ENCODE measurements at regions not wholly inside any gene's neighbourhood (a gene's known extent, or its start where the extent isn't known, plus 50 kb on each side); places are given as distances from the start of the nearest gene placed in this dataset.

DNA sequence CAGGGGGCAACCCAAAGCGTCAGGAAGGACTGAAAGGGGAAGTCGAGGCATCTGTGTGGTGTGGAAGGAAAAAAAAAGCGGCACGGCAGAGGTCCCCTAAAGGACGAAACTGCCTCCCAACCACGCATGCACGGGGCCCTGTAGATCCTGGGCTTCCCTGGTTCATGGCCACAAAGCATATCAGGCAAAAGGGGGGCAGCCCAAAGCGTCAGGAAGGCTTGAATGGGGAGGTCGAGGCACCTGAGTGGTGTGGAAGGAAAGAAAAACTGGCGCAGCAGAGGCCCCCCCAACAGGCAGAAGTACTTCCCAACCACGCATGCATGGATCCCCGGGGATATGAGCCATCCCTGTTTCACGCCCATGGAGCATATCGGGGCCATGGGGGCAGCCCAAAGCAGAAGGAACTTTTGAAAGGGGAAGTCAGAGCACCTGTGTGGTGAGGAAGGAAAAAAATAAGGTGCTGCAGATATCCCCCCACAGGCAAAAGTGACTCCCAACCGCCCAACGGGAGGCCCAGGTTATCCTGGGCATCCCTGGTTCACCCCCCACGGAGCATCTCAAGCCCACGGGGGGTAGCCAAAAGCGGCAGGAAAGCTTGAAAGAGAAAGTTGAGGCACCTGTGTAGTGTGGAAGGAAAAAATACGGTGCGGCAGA is 581.2 kb downstream of the ALG10 start (continued):
- TF ChIP-seq, protein P1, sequence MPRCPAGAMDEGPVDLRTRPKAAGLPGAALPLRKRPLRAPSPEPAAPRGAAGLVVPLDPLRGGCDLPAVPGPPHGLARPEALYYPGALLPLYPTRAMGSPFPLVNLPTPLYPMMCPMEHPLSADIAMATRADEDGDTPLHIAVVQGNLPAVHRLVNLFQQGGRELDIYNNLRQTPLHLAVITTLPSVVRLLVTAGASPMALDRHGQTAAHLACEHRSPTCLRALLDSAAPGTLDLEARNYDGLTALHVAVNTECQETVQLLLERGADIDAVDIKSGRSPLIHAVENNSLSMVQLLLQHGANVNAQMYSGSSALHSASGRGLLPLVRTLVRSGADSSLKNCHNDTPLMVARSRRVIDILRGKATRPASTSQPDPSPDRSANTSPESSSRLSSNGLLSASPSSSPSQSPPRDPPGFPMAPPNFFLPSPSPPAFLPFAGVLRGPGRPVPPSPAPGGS (IDR thresholded peaks at IDR 0.05): no peak

DNA sequence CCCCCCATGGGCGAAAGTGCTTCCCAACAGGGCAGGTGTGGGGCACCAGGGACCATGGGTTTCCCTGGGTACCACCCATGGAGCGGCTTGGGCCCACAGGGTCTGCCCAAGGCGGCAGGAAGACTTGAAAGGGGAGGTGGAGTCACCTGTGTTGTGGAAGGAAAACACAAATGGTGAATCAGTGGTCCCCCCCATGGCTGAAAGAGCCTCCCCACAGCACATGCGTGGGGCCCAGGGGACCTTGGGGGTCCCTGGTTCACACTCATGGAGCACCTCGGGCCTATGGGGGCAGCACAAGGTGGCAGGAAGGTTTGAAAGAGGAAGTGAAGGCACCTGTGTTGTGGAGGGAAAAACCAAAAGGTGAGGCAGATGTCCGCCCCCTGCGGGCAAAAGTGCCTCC is 581.9 kb downstream of the ALG10 start:
- H3K4me3 ChIP-seq: no peak overlapping the region
- no peak overlapping the region for H3K4me2 ChIP-seq
- H3K4me1 ChIP-seq: no peaks in the 10 kb centered on the region
- no peak for TF ChIP-seq MAZ (IDR thresholded peaks at IDR 0.05; ENCODE audit: borderline replicate concordance, low read depth, low read length)
- no peak for FAIRE-seq
- H3K27ac ChIP-seq: no peak overlapping the region
- no peak for DNase-seq (ENCODE audit: low read depth in 1 of 2, low spot score in 1 of 2)
- ChIA-PET POLR2A (no interaction called here), CTCF (no interaction called here)
- ATAC-seq: no peak
- under 1% methylated on average over 7 of the region's 7 CpGs for WGBS (ENCODE audit: missing lambda C conversion rate)
- no peaks in the 10 kb centered on the region; the same call in 2 of the 3 replicates for H3K9me3 ChIP-seq

DNA sequence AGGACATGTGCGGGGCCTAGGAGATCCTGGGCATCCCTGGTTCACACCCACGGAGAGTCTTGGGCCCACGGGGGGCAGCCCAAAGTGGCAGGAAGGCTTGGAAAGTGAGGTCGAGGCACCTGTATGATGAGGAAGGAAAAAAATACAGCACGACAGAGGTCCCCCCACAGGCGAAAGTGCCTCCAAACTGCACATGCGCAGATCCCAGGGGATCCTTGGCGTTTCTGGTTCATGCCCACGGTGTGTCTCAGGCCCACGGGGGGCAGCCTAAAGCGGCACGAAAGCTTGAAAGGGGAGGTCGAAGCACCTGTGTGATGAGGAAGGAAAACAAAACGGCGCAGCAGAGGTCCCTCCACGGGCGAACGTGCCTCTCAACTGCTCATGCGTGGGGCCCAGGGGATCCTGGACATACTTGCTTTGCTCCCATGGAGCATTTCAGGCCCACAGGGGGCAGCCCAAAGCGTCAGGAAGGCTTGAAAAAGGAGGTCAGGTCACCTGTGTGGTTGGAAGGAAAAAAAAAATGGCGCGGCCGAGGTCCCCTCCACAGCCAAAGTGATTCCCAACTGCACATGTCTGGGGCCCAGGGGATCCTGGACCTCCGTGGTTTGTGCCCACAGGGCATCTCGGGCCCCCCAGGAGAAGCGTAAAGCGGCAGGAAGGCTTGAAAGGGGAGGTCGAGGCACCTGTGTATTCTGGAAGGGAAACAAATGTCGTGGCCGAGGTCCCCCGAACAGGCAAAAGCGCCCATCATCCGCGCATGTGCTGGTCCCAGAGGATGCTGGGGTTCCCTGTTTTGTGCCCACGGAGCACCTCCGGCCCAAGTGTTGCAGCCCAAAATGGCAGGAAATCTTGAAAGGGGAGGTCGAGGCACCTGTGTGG is 582.6 kb downstream of the ALG10 start:
- H3K9me3 ChIP-seq: no peaks in the 10 kb centered on the region; the same call in 2 of the 3 replicates
- no peak for TF ChIP-seq MAZ (IDR thresholded peaks at IDR 0.05; ENCODE audit: borderline replicate concordance, low read depth, low read length)
- TF ChIP-seq RAD21 (conservative IDR thresholded peaks at IDR 0.05 in 1 of 2, IDR thresholded peaks at IDR 0.05 in 1 of 2): no peak
- no peak for TF ChIP-seq ESRRA (IDR thresholded peaks at IDR 0.05; ENCODE audit: borderline replicate concordance, low read length)
- no peak for TF ChIP-seq CHD2 (IDR thresholded peaks at IDR 0.05; ENCODE audit: low read length, partially characterized antibody)
- TF ChIP-seq, protein P2, sequence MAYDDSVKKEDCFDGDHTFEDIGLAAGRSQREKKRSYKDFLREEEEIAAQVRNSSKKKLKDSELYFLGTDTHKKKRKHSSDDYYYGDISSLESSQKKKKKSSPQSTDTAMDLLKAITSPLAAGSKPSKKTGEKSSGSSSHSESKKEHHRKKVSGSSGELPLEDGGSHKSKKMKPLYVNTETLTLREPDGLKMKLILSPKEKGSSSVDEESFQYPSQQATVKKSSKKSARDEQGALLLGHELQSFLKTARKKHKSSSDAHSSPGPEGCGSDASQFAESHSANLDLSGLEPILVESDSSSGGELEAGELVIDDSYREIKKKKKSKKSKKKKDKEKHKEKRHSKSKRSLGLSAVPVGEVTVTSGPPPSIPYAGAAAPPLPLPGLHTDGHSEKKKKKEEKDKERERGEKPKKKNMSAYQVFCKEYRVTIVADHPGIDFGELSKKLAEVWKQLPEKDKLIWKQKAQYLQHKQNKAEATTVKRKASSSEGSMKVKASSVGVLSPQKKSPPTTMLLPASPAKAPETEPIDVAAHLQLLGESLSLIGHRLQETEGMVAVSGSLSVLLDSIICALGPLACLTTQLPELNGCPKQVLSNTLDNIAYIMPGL (CRISPR knock-in tag; IDR thresholded peaks at IDR 0.05; ENCODE audit: borderline replicate concordance): no peak
- TF ChIP-seq, protein P3, sequence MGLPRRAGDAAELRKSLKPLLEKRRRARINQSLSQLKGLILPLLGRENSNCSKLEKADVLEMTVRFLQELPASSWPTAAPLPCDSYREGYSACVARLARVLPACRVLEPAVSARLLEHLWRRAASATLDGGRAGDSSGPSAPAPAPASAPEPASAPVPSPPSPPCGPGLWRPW (IDR thresholded peaks at IDR 0.05): no peak
- no peak for TF ChIP-seq JUNB (IDR thresholded peaks at IDR 0.05)

DNA sequence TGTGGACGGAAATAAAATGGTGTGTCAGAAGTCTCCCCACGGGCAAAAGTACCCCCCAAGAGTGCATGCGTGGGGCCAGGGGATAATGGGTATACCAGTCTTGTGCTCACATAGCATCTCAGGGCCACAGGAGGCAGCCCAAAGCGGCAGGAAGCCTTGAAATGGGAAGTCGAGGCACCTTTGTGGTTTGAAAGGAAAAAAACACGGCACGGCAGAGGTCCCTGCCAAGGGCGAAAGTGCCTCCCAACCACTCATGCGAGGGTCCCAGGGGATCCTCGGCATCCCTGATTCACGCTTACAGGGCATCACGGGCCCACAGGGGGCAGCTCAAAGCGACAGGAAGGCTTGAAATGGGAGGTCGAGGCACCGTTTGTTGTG is 583.2 kb downstream of the ALG10 start:
- Histone ChIP-seq H3K4me3 (no peak overlapping the region), H3K4me2 (no peak overlapping the region), H3K27ac (no peak overlapping the region), H3K4me1 (no peaks in the 10 kb centered on the region), H3K9me3 (no peaks in the 10 kb centered on the region; the same call in 2 of the 3 replicates)
- TF ChIP-seq CHD4 (IDR thresholded peaks at IDR 0.05; ENCODE audit: borderline replicate concordance) (no peak), FOSB (CRISPR knock-in tag; IDR thresholded peaks at IDR 0.05) (no peak), FOXS1 (CRISPR knock-in tag; IDR thresholded peaks at IDR 0.05) (no peak), TP53 (CRISPR knock-in tag; IDR thresholded peaks at IDR 0.05) (no peak), ZFP36 (IDR thresholded peaks at IDR 0.05; ENCODE audit: borderline replicate concordance, partially characterized antibody) (no peak), RFX5 (IDR thresholded peaks at IDR 0.05) (no peak), FOSL2 (IDR thresholded peaks at IDR 0.05) (no peak), FOSL2 (CRISPR knock-in tag; IDR thresholded peaks at IDR 0.05) (no peak), CBX8 (IDR thresholded peaks at IDR 0.05) (no peak), ZC3H11A (IDR thresholded peaks at IDR 0.05) (no peak), EHF (CRISPR knock-in tag; IDR thresholded peaks at IDR 0.05) (no peak)
- TF ChIP-seq, protein P4, sequence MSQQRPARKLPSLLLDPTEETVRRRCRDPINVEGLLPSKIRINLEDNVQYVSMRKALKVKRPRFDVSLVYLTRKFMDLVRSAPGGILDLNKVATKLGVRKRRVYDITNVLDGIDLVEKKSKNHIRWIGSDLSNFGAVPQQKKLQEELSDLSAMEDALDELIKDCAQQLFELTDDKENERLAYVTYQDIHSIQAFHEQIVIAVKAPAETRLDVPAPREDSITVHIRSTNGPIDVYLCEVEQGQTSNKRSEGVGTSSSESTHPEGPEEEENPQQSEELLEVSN (IDR thresholded peaks at IDR 0.05; ENCODE audit: borderline replicate concordance, low read depth): no peak
- TF ChIP-seq, protein P5, sequence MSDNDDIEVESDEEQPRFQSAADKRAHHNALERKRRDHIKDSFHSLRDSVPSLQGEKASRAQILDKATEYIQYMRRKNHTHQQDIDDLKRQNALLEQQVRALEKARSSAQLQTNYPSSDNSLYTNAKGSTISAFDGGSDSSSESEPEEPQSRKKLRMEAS (IDR thresholded peaks at IDR 0.05): no peak
- ChIA-PET POLR2A (no interaction called here), CTCF (no interaction called here)
- 27% methylated on average over 15 of the region's 15 CpGs for WGBS (ENCODE audit: missing lambda C conversion rate)
- ATAC-seq: no peak
- no peak for DNase-seq (ENCODE audit: low read depth in 1 of 2, low spot score in 1 of 2)
- no peak for FAIRE-seq

More for the DNA sequence above, 582.6 kb downstream of the ALG10 start:
- no peak overlapping the region for H3K4me2 ChIP-seq
- FAIRE-seq (no peak), DNase-seq (ENCODE audit: low read depth in 1 of 2, low spot score in 1 of 2) (no peak), ATAC-seq (no peak)
- ChIA-PET POLR2A (no interaction called here), CTCF (no interaction called here)
- H3K4me1 ChIP-seq: no peaks in the 10 kb centered on the region
- WGBS (ENCODE audit: missing lambda C conversion rate): 42% methylated on average over 34 of the region's 37 CpGs
- H3K4me3 ChIP-seq: no peak overlapping the region
- H3K27ac ChIP-seq: no peak overlapping the region
